GM21528 (cell line): ENCODE measurements at regions not wholly inside any gene's neighbourhood (a gene's known extent, or its start where the extent isn't known, plus 50 kb on each side); places are given as distances from the start of the nearest gene placed in this dataset.
"Not testable (repeated sequence)": the region's sequence is repeated elsewhere in the genome, so short reads cannot be mapped to it uniquely, and the experiment has no call there.

Experiments used
- ATAC-seq: cut with Tn5 transposase; IDR thresholded peaks from one replicate; pipeline ENCODE4 v1.9.1; 2021; ENCODE audit warnings: mild to moderate bottlenecking, moderate library complexity; ENCODE audit not compliant: unreplicated experiment, low FRiP score

- no peak for ATAC-seq
Observed at GRCh38 chr15:62649793-62650420, 392.6 kb upstream of the TPM1 start.

GRCh38 chr15:62653122-62653521 lies 389.4 kb upstream of the TPM1 start:
- ATAC-seq = no peak

DNA sequence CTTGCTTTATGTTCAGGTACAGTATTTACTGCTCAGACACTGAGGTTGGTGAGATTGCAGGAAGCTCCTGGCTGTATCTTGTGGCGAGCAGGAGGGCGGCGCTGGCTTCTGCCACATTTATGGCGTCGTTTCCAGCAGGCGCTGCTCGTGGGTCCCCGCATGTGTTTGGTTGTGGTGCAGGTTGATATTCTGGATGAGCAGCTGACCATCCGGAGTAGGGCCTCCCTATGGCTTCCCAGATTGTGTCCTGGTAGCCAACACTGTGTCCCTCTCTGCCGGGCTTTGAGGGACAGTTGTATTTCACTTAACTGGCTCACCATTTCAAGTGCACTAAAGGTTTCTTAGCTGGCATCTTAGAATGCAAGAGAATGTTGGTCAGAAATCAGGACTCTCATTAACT lies 386.5 kb upstream of the TPM1 start:
- no peak for ATAC-seq

- not testable (repeated sequence) for ATAC-seq
Observed at GRCh38 chr15:62657501-62657900, 385.0 kb upstream of the TPM1 start.

- no peak for ATAC-seq
Observed at GRCh38 chr15:62658498-62658897, 384.0 kb upstream of the TPM1 start.

DNA sequence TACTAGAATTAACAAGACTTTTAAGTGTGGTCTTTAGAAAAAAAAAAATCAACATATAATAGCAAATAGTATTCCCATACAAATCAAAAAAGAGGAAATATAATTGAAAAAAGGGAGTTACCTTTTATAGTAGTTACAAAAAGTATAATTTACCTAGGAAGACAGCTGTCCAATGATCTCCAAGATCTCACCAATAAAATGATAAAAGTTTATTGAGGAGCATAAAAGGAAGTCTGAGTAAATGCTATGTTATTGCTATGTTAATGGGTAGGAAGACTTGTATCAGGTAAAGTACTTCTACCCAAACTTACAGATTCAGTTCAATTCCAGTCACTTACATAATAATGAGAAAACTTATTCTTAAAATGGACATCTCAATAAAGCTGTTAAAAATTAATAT lies 379.0 kb upstream of the TPM1 start:
- no peak for ATAC-seq

DNA sequence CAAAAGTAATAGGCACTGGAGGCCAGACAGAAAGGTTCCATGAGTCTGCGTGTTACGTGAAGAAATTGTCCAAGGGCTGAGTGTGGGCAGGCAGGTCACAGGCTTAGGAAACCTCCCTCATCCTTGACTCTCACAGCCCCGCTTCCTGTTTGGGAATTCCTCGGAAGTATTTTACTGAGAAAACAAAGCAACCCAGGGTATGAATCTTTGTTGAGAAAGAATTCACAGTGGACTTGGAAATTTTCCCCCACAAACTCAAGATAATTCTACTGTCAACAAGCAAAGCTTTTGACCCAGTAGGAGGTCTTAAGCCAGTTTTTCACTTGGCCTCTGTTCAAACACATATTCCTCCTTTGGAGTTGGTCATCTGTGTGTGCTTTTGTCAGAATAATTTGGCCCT lies 377.1 kb upstream of the TPM1 start:
- no peak for ATAC-seq

DNA sequence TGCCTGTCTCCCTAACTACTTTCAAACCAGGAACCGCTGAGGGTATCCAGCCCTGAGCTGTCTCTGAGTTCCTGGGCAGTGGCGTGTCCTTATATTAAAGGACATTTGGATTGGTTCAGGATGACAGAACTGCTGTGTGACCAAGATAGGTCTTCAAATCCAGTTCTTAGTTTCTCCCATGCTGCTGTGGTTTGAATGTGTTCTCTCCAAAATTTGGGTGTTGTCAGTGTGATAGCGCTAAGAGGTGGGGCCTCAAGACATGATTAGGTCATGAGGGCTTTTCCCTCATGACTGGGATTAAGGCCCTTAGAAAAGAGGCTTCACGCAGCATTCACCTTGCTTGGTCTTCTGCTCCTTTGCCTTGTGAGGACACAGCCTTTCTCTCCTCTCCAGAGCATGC lies 376.5 kb upstream of the TPM1 start:
- no peak for ATAC-seq

DNA sequence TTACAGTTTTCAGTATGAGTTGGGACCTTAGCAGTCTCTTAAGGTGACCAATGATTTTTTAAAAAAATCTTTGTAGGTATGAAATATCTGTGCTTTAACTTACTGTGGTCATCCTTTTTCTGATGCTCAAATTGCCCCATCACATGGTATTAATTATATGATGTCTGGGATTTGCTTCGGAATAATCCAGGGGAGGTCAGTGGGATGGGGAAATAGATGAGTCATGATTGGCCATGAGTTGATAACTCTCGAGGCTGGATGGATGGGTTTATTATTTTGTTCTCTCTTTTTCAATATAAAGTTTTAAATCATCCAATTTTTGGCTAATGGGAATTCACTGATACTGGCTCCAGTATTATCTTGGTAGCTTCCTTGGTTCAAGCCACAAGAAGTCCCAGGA lies 370.3 kb upstream of the TPM1 start:
- no peak for ATAC-seq

- no peak for ATAC-seq
Observed at GRCh38 chr15:62676891-62677290, 365.7 kb upstream of the TPM1 start.

GRCh38 chr15:62681939-62682896 lies 360.3 kb upstream of the TPM1 start:
- ATAC-seq = no peak

DNA sequence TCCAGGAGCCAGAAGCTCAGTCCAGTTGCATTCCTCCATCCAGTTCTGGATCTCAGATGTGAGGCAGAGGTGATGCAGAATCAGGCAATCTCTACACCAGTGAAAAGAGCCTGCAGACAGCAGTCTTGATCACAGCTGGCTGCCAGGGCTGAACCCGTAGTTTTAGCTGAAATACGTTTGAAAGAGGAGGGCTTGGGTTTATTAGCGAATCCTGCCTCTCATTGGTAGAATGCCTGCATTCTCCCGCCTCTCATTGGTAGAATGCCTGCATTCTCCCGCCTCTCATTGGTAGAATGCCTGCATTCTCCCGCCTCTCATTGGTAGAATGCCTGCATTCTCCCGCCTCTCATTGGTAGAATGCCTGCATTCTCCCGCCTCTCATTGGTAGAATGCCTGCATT lies 359.4 kb upstream of the TPM1 start:
- ATAC-seq = not testable (repeated sequence)

DNA sequence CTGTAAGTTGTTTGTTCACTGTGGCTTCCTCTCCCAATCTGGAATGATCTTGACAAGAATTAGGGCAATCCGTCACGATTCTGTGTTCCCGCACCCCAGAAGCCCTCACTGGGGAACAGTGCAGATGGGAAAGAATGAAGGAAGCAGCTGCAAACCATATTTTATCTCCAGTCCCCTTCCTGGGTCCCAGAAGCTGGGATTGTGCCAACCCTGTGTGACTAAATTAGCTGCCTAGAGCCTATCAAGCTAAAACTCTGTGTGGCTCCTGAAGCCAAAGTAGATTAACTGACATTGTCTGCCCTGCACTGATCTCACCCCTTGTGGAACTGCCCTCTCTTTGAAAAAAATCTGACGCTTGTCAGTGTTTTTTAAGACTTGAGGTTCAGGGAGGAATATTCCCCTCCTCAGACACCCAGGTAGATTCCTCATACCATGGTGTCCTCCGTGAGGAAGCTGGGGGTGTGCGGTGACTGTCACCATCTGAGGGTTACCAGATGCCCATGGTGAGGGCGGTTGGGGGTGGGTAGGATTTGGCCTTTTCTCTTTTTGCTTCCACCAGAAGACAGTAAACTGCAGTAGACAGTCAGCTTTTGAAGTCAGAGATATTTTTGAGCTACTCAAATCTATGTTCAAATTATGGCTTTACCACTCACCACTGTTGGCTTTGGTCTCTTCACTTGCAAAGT lies 358.3 kb upstream of the TPM1 start:
- no peak for ATAC-seq

DNA sequence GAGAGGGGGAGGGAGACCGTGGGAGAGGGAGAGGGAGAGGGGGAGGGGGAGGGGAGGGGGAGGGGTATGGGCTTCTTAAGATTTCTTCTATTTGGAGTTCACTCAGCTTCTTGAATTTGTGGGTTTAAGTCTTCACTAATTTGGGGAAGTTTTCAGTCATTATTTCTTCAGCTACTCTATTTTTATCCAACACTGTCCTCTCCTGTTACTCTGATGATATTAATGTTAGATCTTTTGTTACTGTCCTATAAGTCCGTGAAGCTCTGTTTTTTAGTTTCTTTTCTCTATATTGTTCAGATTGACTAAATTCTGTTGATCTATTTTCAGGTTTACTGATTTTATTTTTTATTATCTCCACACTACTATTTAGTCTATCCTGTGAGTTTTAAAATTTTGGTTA lies 351.5 kb upstream of the TPM1 start:
- ATAC-seq = no peak

DNA sequence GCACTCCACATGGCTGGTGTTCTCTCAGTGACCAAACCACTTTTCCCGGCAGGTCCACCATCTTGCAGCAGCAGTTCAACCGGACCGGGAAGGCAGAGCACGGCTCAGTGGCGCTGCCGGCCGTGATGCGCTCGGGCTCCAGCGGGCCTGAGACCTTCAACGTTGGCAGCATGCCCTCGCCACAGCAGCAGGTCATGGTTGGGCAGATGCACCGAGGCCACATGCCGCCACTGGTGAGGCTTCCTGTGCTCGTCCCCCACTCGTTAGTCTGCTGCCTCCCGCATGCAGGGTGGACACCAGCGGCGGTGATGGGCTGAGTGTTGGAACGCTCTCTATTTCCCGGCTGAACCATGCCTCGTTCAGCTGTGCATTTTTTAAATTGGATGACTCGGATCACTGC lies 344.9 kb upstream of the TPM1 start:
- ATAC-seq = no peak

DNA sequence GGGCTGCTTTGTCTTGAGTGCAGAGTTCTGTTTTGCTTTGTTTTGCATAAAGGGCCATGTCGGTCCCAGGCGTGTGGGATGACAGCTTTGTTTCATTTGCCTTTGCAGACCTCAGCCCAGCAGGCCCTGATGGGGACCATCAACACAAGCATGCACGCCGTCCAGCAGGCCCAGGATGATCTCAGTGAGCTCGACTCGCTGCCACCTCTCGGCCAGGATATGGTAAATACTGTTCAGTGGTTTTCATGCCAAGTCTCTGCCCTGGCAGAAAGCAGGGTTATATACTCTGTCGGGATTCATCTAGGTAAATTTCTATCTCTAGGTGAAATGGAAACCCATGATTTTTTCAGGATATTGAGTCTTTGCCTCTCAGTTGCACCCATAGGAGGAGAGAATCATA lies 343.9 kb upstream of the TPM1 start:
- no peak for ATAC-seq

GRCh38 chr15:62706317-62706716 lies 336.2 kb upstream of the TPM1 start:
- ATAC-seq = no peak

- no peak for ATAC-seq
Observed at GRCh38 chr15:62708470-62708869, 334.1 kb upstream of the TPM1 start.

DNA sequence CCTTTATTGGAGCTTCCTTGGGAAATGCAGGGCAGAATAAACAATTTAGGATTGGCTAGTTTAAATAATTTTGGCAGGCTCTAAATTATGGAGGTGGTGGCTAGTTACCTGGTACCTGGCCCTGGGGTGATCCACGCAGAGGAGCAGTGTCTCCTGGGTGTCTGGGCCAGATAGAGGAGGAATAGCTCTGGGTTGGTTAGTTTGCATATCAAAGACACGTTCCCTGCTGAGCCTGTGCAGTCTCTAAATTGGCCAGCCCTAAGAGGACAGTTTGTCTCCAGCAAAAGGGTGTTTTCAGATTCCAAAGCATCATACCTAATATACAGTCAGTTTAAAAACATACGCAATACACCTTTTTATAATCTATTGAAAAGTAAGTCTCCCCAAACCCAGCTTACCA lies 333.3 kb upstream of the TPM1 start:
- no peak for ATAC-seq

DNA sequence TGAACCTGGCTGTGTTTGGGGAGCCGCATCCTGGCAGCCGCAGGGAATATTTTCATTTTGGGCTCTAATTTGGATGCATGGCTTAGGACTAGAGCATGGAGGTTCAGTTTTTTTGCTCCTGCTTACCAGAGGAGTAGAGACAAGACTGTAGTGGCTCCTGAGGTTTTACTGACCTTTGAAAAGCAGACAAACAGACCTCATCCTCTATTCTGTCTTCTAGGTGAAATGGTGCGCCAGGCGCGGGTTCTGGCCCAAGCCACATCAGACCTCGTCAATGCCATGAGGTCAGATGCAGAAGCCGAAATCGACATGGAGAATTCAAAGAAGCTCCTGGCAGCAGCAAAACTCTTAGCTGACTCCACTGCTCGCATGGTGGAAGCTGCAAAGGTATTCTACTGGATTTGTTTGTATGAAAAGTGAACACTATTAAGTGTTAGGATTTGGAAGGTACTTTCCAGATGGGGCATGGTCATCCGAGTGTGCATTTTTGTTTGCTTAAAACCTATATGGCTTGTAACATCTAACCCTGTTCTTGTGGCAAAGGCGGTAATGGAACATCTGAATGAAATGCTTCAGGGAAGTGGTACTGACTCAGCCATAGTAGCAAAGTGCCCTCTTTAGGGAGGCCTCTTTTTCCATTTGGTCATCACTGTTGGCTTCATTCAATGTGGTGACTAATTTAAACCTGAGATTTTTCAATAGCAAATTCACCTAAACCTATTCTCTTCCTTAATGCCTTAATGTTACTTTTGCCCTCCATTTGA lies 330.7 kb upstream of the TPM1 start:
- no peak for ATAC-seq

DNA sequence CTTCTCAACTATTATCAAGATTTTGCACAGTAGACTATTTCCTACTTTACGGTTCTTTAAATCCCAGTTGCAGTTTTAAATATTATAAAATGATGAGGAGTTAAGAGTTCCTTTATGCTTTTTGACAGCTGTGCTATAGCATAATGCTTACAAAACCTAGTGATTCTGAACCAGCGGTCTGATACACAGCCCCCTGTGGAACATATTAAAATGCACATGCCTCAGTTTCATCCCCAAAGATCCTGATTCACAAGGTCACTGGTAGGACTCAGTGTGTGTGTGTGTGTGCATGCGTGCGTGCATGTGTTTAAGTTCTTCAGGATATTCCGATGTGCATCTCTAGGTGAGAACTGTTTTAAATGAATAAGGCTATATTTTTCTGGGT lies 330.1 kb upstream of the TPM1 start:
- ATAC-seq = no peak
